ENCODE measurements at regions not wholly inside any gene's neighbourhood (a gene's known extent, or its start where the extent isn't known, plus 50 kb on each side); places are given as distances from the start of the nearest gene placed in this dataset.

DNA sequence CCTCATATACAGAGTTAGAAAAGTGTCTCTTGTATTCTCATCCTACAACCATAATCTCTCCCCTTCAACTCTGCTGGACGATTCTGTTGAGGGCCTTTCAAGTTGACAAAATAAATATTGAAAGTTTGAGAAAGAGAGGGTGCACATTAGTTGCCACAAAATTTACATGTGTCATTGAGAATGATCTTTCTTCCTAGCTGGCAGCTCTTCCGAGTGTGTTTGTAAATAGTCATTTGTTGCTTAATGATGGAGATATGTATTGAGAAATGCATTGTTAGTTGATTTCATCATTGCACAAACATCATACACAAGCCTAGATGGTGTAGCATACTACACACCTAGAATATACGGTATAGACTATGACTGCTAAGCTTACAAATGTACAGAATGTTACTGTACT is 632.8 kb upstream of the AMOT start:
- TF ChIP-seq E2F6 (IDR thresholded peaks at IDR 0.05) (no peak), NANOG (IDR thresholded peaks at IDR 0.05; ENCODE audit: insufficient read depth, low read depth, low read length, poor library complexity, severe bottlenecking) (no peak), CTCF (IDR thresholded peaks at IDR 0.05; ENCODE audit: control extremely low read depth in 1 of 3, insufficient read depth in 1 of 3, low read depth in 1 of 3, low read length in 3 of 3) (no peak), ATF3 (IDR thresholded peaks at IDR 0.05; ENCODE audit: insufficient read depth, low read depth, low read length) (no peak), POLR2AphosphoS5 (IDR thresholded peaks at IDR 0.05; ENCODE audit: low read depth, low read length) (no peak), HDAC6 (IDR thresholded peaks at IDR 0.05; ENCODE audit: low read depth, low read length) (no peak), POLR2A (IDR thresholded peaks at IDR 0.05; ENCODE audit: control extremely low read depth in 1 of 2, low read depth in 2 of 2, low read length in 2 of 2) (no peak), TBP (IDR thresholded peaks at IDR 0.05; ENCODE audit: low read depth, low read length) (no peak), SIX5 (IDR thresholded peaks at IDR 0.05; ENCODE audit: low read depth, low read length) (no peak), BCL11A (IDR thresholded peaks at IDR 0.05; ENCODE audit: low read depth in 2 of 2, low read length in 2 of 2) (no peak), FOSL1 (IDR thresholded peaks at IDR 0.05; ENCODE audit: insufficient read depth, low read depth, low read length) (no peak), ASH2L (IDR thresholded peaks at IDR 0.05; ENCODE audit: low read length) (no peak), MAFK (IDR thresholded peaks at IDR 0.05; ENCODE audit: low read depth, low read length) (no peak), GABPA (IDR thresholded peaks at IDR 0.05; ENCODE audit: borderline replicate concordance, insufficient read depth, low read length) (no peak)
